C4-2B (cell line): ENCODE measurements at regions not wholly inside any gene's neighbourhood (a gene's known extent, or its start where the extent isn't known, plus 50 kb on each side); places are given as distances from the start of the nearest gene placed in this dataset.

Source experiments
- H3K27ac ChIP-seq: fragments of 450-650 bp; 2 replicates; pipeline ENCODE4 v1.5.1; 2017
- CTCF ChIP-seq: fragments of 450-650 bp; conservative IDR thresholded peaks from 2 replicates; pipeline ENCODE4 v1.5.1; 2017; ENCODE audit warnings: mild to moderate bottlenecking
- ZFX ChIP-seq: fragments of 450-650 bp; IDR thresholded peaks from 2 replicates; pipeline ENCODE4 v1.6.1; 2017

DNA sequence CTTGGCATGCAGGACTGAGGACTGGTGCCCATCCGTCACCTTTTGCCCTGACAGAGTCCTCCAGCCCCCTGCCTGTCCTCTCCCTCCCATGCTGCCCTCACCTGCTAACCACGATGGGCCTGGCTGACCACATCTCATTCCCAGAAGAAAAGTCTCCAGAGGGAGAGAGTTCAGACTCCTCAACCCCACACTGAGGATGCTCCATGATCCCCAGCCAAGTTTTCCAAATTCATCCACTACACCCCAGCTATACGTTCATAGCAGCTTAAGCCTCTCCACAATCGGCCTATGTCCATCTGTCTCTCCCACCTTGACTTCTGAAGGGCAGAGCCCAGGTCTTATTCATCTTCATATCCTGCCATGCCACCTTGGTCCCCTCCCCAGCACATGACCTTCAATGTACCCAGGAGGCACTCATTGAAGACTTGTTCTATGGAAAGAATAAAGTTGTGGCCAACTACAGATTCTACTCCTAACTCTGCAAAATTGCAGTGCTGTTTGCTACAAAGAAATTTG lies 115.6 kb upstream of the ID2 start:
- no peak overlapping the region for H3K27ac ChIP-seq
- TF ChIP-seq ZFX (no peak), CTCF (no peak)

DNA sequence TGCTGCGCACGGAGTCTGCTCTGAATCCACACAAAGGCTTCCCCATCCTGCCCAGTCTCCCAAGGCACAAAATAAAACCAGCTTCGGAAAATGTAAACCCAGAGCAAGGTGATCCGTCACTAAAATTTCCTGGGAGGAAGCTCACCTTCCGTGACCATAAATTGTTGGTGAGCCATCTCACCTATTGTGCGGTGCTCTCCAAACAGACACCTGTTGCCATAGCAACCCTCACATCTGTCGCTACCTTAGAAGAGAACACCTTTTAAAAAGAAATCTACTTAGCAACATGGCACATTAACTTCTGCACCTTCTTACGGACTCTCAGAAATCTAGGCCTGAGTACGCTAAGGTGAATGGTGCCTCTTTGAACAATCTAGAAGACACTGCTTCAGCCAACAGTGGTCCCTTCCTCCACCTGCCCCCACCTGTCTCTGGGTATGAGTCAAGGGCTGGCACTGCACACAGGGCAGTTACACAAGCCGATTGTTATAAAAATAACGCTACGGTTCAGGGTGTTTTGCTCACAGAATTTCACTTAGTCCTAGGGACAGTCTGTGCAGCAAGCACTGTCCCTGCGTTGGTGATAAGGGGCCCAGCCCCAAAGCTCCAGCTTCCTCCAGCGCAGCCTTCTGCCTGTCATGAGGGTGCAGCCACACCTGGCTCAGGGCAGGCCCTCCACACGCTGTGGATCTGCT lies 114.9 kb upstream of the ID2 start:
- H3K27ac ChIP-seq: no peak overlapping the region
- TF ChIP-seq CTCF: no peak
- TF ChIP-seq ZFX: no peak

- no peak for TF ChIP-seq CTCF
- no peak for TF ChIP-seq ZFX
Measured at GRCh38 chr2:8567469-8568260, 114.2 kb upstream of the ID2 start.

DNA sequence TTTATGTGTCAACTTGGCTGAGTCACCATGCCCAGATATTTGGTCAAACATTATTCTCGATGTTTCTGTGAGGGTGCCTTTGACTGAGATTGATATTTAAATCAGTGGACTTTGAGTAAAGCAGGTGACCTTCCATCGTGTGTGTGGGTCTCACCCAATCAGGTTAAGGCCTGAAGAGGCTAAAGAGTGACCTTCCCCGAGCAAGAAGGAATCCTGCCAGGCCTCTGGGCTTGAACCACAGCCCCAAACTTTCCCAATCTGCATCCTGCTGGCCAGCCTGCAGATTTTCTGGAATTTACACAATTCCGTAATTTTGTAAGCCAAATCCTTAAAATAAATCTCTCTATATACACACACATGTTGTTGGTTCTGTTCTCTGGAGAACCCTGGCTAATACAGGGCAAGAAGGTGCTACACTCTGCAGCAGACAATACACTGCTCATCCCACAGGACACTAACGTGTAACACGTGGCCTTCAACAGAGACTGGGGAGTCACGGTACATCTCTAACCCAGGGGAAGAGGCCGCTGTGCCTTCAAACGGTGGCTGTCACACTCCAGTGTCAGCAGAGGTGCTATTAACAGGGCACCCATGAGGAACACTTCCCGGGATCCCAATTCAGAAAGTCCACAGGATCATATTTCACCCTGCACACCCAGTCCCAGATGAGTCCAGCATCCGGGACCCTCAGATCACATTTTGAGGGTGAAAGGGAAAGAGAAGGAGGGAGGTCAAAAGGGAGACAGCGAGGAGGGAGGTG lies 113.1 kb upstream of the ID2 start:
- no peak overlapping the region for H3K27ac ChIP-seq
- no peak for TF ChIP-seq CTCF
- TF ChIP-seq ZFX: no peak

More at GRCh38 chr2:8567469-8568260, 114.2 kb upstream of the ID2 start:
- no peak overlapping the region for H3K27ac ChIP-seq

- no peak overlapping the region for H3K27ac ChIP-seq
- TF ChIP-seq CTCF (no peak), ZFX (no peak)
Measured at GRCh38 chr2:8569332-8569930, 112.4 kb upstream of the ID2 start.

- TF ChIP-seq CTCF: no peak
- TF ChIP-seq ZFX: no peak
- H3K27ac ChIP-seq: no peak overlapping the region; the same call in 1 of the 2 replicates
Measured at GRCh38 chr2:8570637-8571036, 111.2 kb upstream of the ID2 start.
